GM18868 (cell line): ENCODE measurements at regions not wholly inside any gene's neighbourhood (a gene's known extent, or its start where the extent isn't known, plus 50 kb on each side); places are given as distances from the start of the nearest gene placed in this dataset.

Source experiments
- ATAC-seq: cut with Tn5 transposase; IDR thresholded peaks from one replicate; pipeline ENCODE4 v1.9.1; 2021; ENCODE audit warnings: mild to moderate bottlenecking, moderate library complexity; ENCODE audit not compliant: unreplicated experiment

DNA sequence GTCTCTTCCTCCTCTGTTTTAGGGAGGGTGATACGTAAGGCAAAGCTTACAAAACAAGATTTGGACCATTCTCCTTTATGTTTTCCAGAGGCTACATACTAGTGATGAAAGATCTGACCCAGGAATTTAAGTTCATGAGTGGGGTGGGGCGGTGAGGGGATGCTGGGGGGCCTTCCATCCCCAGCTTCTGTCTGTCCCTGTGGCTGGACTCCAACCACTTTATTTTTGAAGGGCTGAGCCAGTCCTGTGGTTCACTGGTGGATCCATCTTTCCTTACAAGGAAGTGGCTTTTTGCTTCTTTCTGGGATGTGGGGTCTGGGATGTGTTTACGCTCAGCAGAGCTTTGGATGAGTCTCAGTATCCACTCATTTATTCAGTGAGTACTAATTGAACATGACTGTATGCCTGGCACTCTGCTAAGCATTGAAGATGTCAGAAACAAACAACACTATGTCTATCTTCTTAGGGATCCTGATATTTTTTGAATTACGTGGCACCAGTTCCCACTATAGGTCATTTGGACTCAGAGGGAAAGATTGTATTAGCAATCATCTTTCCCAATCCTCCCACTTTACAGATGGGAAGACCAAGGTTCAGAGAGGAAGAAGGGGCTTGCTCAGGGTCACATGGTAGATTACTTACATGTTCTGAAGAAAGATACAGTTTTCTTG, 291.8 kb upstream of the TBX3 start:
- ATAC-seq = no peak

DNA sequence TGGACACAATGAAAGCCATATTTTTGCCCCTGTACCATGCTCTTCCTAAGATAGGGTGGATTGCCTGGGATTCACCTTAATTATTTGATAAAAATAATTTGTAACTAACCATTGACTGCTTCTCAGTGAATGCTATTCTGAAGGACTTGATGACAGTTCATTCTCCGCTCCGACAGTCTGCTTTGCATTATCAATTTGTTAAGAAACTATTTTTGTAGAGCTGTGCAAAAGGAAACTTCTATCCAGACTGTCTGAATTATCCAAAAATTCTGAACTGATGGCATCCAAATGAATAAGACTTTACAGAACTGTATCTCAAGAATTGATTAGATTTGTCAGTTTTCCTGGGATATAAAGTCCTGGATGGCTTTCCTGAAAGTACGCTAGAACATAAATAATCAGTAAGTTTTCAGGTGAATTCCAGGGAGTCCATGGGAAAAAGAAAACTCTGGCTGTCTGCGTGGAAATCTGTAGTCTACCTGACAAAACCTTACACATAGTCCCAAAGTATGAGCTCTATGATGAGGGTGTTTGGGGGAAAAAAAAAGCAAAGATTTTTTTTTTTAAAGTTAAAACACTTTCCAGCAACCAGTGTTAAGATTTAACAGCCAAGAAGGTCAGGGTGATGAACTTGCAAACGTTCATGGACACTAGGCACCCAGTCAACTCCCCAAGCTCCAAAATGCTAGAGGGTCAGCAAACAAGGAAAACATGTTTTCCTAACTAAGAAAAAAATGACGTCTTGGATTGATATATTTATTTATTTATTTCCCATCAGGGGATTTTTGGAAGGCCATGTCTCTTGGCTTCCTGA, 291.1 kb upstream of the TBX3 start:
- no peak for ATAC-seq

DNA sequence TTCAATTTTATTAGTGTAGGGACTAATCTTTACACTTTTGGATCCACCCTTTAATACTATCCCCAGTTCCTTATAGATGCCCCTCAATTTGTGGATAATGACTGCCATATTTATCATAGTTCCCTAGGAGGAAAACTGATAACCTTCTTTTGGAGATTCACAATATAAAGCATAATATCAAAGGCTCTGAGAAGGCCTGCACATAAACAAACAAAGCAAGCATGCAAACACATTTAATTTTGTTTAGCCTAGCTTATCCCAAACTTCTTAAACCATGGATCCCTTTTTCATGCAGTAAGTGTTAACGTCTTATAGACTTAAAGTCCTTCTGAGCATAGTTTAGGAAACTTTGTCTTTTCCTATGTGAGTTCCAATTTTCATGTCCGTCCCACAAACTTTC, 290.4 kb upstream of the TBX3 start:
- ATAC-seq = no peak

DNA sequence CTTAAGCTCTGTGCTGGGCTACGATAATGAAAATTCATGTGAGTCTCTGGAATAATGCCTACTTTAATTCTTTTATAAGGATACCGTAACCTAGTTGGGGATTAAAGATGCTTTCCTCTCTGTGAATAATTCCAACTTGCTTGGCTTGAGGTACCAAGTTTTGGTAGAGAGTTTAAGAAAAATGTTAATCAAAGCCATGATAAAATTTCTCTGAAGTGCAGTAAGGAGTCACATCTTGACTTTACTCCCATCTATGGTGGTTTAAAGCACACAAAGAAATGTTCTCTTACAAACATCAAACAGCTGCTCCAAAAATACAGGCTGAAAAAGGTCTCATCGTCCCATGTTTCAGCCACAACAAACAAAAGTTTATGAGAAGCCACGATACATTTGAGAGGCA, 284.8 kb upstream of the TBX3 start:
- no peak for ATAC-seq

DNA sequence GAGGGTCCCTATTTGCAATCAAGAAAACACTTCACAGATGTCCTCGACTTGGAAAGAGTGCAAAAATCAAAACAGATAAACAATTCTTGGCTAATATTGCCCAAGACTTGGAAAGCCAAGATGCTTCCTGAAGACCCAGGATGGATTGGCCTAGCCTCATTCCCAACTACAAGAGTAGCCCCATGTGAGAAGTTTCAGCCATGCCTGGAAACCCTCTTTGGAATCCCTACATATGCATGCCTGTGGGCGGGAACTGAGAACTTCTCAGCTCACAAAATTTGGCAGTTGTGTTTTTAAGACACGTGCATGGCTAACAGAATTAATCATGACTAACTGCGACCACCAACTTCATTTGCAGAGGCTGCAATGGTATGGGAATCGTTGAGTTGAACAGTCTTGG, 283.2 kb upstream of the TBX3 start:
- no peak for ATAC-seq

DNA sequence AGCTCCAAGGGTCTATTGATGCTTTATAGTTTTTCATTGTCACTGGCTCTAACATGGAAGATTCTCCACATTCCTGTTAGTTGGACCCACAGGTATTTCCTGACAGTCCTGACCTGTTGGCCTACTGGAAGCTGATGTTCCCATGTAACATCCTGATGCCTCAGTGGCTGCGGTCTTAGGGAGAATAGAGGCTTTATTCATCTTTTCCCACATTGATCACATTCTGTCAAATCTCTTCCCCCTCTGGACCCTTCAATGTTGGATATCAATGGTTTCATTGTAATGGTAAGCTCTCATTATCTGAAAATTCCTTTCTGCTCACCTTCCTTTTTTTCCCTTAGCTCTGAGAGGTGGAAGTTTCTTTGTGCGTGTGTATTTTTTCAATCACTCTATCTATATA, 280.9 kb upstream of the TBX3 start:
- no peak for ATAC-seq

DNA sequence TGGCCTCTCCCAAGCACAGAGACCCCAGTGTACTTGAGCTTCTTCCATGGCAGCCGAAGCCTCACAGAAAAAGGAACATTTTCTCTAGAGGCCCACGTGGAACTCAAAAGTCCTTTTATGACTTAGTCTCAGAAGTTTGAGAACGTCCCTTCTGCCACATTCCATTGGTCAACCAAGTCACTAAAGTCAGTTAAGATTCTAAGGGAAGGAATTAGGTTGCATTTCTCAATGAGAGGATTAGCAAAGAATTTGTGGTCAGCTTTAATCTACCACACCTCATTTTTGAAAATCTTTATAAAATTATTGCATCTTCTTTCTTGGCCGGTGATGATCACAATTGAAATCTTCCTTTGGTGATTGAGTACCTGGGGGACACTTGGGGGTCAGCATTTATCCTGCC, 279.9 kb upstream of the TBX3 start:
- no peak for ATAC-seq

DNA sequence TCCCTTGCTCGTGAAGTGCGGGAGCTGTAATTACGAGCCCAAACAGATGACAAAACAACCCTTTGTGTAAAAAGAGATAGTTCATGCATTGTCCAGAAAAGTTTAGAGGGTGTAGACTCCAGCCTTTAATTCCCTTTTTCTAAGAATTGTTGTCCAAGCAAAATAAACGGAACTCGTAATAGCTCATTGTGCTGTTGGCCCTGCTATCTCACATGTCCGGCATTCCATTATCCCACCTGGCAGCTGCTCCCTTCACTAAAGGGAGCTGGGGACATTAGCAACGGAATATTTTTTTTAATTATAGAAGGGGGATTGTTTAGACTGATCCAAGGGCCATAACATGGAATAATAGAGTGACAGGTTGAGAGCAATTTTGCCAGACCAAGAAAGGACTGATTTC, 277.5 kb upstream of the TBX3 start:
- ATAC-seq = no peak

DNA sequence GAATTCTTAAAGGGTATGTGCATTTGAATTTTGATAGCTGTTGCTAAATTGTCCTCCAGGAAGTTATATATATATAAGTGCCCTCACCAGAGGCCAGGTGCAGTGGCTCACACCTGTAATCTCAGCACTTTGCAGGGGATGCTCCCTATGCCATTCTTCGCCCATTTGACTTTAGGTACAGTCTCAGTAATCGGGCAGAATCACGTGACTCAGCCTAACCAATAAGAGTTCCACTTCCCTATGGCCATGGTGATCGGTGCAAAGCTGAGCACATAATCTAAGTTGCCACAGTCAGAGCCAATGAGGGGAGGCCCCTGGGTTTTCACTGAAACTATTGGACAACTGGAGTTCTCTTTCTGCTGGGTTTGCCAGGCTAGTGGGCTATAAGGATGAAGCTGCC, 274.6 kb upstream of the TBX3 start:
- no peak for ATAC-seq

DNA sequence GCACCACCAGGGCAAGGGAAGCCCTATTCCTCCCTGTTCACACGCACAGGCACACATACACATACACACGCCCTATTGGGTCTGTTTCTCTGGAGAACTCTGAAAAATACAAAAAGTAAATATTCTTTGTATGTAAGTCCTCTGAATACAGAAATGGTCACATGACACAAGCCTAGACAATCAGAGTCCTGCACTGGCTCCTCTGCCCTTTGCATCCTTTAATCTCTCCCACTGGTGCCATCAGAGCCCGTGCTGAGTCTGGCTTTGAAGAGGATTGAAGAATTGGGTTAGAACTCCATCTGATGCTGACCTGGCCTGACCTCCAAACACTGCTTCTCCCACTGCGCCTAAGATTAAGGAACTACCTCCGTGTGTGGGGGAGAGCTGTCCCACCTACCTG, 273.2 kb upstream of the TBX3 start:
- ATAC-seq = no peak

DNA sequence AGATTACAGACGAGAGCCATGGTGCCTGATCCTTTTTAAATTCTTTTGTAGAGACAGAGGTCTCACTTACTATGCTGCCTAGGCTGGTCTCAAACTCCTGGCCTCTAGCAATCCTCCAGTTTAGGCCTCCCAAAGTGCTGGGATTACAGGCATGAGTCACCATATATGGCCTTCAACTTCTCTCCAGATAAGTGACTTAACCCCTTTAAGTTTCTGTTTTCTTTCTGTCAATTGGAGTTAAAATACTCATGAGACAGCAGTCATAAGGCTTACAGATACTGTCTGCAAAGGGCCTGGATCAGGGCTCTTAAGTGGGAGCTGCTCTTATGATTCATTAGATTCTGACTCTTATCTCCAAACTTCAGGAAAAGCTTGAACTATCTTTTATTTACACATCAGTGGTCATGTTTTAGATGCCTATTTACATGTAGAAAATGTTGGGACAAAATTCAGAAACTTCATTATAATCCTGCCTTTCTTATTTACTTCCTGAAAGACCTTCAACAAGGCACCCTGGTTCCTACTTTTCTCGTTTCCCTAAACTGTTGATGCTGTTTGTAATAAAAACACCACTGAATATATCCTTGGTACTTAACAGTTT, 271.5 kb upstream of the TBX3 start:
- ATAC-seq = no peak

DNA sequence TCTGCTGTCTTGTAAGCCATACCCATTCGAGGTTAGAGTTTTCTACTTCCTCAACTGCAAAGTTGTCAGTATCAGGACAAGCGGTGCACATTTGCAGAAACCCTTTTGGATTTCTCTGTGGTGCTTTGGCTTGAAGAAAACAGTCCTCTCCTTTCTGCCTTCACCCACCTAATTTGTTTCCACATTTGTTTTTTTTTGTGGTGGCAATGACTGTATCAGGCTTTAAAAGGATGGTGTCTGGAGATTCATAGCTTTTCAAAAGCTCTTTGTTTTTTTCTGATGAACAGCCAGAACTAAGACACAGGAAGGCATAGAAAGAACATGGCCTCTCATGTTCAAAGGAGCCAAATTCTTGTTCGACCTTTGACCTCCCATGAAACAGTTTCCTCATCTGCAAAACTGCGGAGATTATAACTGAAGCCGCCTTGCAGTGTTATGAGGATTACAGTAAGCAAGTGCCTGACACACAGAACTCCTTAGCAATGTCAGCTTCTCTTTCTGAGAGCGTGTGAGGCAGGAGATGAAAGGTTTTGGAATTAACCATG, 270.6 kb upstream of the TBX3 start:
- no peak for ATAC-seq

DNA sequence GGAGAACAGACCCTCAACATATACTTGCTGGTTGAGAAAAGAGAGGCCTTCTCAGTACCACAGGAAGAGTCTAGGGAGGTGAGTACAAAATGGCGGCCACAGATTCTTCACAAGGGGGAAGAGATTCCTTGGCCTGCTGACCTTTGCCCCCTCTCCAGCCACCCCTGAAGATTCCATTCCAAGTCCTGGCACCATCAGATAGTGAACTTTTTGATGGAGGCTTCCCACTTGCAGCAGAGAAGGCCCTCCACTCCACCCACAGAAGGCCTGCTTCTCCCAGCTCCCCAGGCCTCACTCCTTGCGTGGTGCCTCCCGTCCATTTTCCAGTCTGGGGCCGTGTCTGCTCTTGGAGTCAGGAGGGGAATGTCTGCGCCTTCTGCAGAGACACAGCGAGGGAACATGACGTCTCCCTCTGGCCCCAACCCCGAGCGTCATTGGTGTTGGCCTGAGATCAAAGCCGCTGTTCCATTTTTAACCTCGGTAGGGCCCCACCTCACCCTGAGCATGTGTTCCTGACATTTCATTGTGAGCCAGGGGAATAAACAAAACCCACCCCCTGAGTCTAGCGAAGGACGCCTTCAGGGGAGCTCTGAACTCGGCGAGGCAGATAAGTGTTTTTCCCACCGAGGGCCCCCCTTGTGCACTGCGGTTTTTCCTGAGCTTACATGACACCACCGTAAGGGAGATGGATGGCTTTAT, 268.7 kb upstream of the TBX3 start:
- no peak for ATAC-seq

DNA sequence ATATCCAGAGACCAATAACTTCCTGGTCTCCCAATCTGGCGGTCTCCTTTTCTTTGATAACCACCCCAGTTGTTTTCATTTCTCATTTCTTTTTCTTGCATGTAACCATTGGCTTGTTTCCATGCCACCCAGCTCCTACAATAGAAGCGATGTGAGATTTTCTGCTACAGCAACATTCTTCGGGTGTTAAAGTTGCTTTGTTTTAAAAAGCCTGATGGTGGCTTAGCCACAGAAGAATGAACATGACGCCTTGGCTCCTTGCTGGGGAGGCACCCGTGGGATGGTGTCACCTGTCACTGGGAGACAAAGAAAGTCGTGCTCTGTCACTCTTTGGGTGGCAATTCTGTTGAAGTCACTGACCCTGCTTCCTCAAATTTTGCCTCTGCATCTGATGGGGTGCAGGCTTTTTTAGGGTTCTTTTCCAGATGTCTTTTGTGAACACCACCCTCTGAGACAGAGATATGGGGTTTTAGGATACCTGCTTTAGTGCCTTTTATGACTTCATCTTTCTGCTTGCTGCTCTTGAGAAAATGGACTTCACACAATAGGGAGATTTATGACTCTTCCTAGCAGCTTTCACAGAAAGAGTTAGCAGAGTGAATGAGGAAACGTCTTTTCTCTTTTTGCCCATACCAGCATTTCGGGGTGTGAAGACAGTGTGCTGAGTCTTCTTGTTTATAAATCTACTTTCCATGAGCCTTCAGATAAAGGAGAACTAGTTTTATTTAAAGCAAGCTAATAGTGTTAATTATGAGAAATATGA, 265.3 kb upstream of the TBX3 start:
- ATAC-seq = no peak

DNA sequence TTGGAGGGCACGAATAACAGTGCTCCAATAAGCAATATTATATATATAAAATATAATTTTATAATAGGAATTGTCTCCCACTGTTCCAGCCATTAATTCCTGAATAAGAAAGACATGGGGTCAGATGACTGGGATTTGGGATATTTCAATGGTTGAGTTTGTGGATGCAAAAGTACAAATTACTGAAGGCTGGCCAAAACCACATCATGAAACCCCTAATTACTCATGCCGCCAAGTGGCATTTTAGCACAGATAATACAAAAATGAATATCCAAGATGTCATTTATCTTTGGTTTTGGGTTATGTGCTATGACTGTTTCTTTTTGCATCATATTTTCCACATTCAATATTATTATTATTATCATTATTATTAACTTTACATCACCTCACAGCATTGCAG, 261.4 kb upstream of the TBX3 start:
- ATAC-seq = no peak

DNA sequence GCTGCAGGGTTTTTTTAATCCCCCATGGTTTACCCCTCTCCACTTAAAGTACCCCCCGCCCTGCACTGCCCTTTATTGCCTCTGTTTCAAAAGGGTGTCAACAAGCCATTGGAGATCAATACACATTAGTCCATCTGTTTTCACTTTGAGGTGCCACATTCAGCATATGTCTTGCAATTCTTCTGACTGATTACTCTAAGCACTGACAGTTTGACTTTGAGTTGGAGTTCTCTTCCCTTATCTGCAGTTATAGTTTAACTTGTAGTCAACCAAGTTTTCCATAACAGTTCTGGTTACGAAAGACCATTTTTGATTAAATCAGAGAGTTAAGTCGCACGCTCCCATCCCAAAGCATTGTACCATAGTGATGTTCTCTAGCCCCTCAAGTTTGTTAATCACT, 260.8 kb upstream of the TBX3 start:
- ATAC-seq = no peak

DNA sequence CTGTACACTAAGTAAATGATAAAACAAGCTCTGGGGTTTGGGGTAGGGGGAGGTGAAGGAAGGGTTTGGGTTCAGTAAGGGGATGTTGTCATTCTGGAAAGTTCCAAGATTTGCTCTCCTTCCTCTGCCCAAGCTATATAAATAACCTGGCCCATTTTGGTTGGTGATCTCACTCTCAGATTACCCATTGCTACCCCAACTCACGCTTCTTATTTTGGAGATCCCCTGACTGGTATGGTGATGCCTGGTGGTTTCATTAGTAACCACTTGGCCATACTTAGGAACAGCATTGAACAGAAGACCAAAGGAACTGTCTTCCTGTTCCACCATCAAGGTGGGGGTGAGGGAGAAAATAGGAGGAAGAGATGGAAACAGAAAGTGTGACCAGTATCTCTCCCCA, 259.6 kb upstream of the TBX3 start:
- no peak for ATAC-seq

DNA sequence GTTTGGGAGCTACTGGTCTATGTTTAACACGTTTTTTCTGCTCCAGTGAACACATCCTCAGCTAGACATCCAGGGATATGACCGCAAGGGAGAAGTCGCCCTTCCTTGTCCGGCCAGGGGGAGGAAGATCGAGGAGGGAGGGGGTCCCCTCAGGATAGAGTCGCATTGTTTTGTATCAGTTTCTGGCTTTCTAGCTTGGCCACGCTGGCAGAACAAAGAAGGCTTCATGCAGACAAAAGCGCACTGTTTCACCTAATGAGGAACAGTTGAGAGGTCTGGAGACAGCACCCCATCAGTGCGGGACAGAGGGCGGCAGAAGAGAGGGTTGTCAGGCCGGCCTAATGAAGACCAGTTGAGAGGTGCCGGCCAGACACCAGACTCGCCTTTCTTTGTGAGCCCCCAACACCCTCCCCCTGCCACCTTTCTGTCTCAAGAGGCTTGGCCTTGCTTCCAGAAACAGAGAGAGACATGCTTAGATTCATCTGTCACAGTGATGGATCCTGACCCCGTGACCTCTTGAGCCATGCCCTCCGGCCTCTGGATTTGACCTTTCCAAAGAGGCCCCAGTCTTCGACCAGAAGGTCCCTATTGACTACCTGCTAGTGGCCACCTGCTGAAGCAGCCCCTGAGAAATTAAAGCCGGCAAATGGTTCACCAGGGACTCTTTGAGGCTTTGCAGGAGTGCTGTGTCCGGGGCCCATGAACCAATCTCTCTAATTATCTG, 254.7 kb upstream of the TBX3 start:
- ATAC-seq = no peak

DNA sequence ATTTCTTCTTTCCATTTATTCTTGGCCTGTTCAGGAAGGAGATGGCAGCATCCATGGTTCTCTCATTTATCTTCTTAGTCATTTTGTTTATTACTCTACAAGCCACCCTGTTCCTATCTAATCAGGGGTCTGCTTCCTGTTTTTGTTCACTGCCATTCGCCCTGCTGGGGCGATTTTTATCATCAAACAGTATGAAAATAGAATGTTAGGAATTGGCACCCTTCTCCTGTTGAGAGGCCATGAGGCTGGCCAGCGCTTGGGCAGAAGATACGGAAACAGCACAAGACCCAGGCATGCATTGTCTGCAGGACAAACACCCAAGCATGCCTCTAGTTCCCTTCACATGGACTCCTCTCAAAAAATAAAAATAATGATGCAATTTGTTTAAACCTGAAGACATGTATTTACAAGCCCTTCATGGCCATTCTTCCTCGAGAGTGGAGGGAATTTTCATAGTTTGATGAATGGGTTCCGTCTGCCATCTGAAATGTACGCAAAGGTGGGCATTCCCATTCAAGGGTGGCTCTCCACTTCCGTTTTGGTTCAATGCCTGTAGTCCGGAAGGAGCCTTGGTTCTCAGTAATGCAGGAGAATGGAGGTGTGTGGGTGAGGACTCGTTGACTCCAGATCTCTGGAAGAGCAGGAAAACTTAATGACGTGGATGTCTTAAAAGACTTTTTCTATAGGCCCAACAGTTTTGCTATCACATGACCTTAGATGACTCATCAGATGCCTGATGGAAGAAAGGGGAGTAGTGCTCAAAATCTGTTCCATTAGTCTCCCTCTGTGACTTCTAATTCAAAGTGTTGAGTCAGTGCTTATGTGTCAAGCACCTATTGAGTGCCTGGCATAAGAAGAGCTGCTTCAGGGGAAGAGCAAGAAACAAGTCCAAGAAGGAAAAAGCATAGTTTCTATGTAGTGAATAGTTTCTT, 252.4 kb upstream of the TBX3 start:
- no peak for ATAC-seq
